ENCODE measurements at regions not wholly inside any gene's neighbourhood (a gene's known extent, or its start where the extent isn't known, plus 50 kb on each side); places are given as distances from the start of the nearest gene placed in this dataset.

- no peak for FAIRE-seq
- H3K27ac ChIP-seq (ENCODE audit: insufficient read depth, low read depth, low read length), result no peak overlapping the region
- H3K9me3 ChIP-seq (replicated peaks; ENCODE audit: control insufficient read depth, insufficient read depth, low read length), result no peaks in the 10 kb centered on the region
- H3K36me3 ChIP-seq (ENCODE audit: control insufficient read depth in 2 of 2, extremely low read depth in 1 of 2, insufficient read depth in 2 of 2, low read length in 2 of 2), result no peaks in the 10 kb centered on the region
- intact Hi-C loops (cut with micrococcal nuclease), result no loop called here
- H4K20me1 ChIP-seq (replicated peaks; ENCODE audit: control insufficient read depth, extremely low read depth, insufficient read depth, low read length), result no peaks in the 10 kb centered on the region
- H3K4me3 ChIP-seq (replicated peaks in 1 of 3; ENCODE audit: insufficient read depth in 1 of 3, low read depth in 1 of 3, low read length in 3 of 3), result no peak overlapping the region
- dilution Hi-C loops (cut with MboI; ENCODE audit: extremely low pct_ligation_motif_present, low sequenced_read_pairs), result no loop called here
- ChIA-PET POLR2A (no interaction called here), CTCF (no interaction called here)
- no peaks in the 10 kb centered on the region for H3K9me1 ChIP-seq (replicated peaks; ENCODE audit: control insufficient read depth, extremely low read depth, insufficient read depth, low read length)
- no peaks in the 10 kb centered on the region for H3K79me2 ChIP-seq (ENCODE audit: control insufficient read depth, insufficient read depth, low read length)
- H3K9ac ChIP-seq (replicated peaks; ENCODE audit: extremely low read depth, insufficient read depth, low read length), result no peak overlapping the region
- no peak for DNase-seq (ENCODE audit: low read depth, low spot score)
- H2AFZ ChIP-seq (ENCODE audit: low read depth, low read length), result no peak overlapping the region
- H3K4me2 ChIP-seq (ENCODE audit: insufficient read depth, low read length), result no peak overlapping the region
- H3K4me1 ChIP-seq (ENCODE audit: control insufficient read depth, extremely low read depth, insufficient read depth, low read length), result peaks cover 5% of the 10 kb centered on the region
- no peaks in the 10 kb centered on the region for H3K27me3 ChIP-seq (ENCODE audit: control insufficient read depth in 2 of 2, insufficient read depth in 2 of 2, low read length in 2 of 2)
- no TSS peak for BruUV-seq (replicated peaks)
- TF ChIP-seq GATA2 (IDR thresholded peaks at IDR 0.05; ENCODE audit: insufficient read depth, insufficient read length, low read depth, low read length) (no peak), MYC (IDR thresholded peaks at IDR 0.05; ENCODE audit: low read depth, low read length) (no peak)
Measured at GRCh38 chr18:39627936-39628335, 2062.3 kb upstream of the CELF4 start.

- no peak overlapping the region for H3K9ac ChIP-seq (replicated peaks; ENCODE audit: extremely low read depth, insufficient read depth, low read length)
- ChIA-PET POLR2A (interaction anchor here (0.5 kb wide), 1 partner anchor 280 kb away, joined by 4 read pairs; no protein-coding TSS in a partner anchor), CTCF (no interaction called here)
- no peaks in the 10 kb centered on the region for H3K9me1 ChIP-seq (replicated peaks; ENCODE audit: control insufficient read depth, extremely low read depth, insufficient read depth, low read length)
- no peak overlapping the region for H2AFZ ChIP-seq (ENCODE audit: low read depth, low read length)
- peaks cover 5% of the 10 kb centered on the region for H3K4me1 ChIP-seq (ENCODE audit: control insufficient read depth, extremely low read depth, insufficient read depth, low read length)
- H3K9me3 ChIP-seq (replicated peaks; ENCODE audit: control insufficient read depth, insufficient read depth, low read length), result no peaks in the 10 kb centered on the region
- peak; percentile 13 for DNase-seq (ENCODE audit: low read depth, low spot score)
- H4K20me1 ChIP-seq (replicated peaks; ENCODE audit: control insufficient read depth, extremely low read depth, insufficient read depth, low read length), result no peaks in the 10 kb centered on the region
- H3K79me2 ChIP-seq (ENCODE audit: control insufficient read depth, insufficient read depth, low read length), result no peaks in the 10 kb centered on the region
- no peak overlapping the region for H3K4me2 ChIP-seq (ENCODE audit: insufficient read depth, low read length)
- no peak for TF ChIP-seq POLR2AphosphoS5 (IDR thresholded peaks at IDR 0.05; ENCODE audit: insufficient read depth, low read depth, low read length)
- no TSS peak for BruUV-seq (replicated peaks)
- no peak overlapping the region for H3K27ac ChIP-seq (ENCODE audit: insufficient read depth, low read depth, low read length)
- FAIRE-seq, result no peak
- intact Hi-C loops (cut with micrococcal nuclease) (no loop called here), dilution Hi-C loops (cut with MboI; ENCODE audit: extremely low pct_ligation_motif_present, low sequenced_read_pairs) (no loop called here)
- H3K4me3 ChIP-seq (replicated peaks in 1 of 3; ENCODE audit: insufficient read depth in 1 of 3, low read depth in 1 of 3, low read length in 3 of 3), result no peak overlapping the region
- no peaks in the 10 kb centered on the region for H3K36me3 ChIP-seq (ENCODE audit: control insufficient read depth in 2 of 2, extremely low read depth in 1 of 2, insufficient read depth in 2 of 2, low read length in 2 of 2)
- H3K27me3 ChIP-seq (ENCODE audit: control insufficient read depth in 2 of 2, insufficient read depth in 2 of 2, low read length in 2 of 2), result no peaks in the 10 kb centered on the region
Measured at GRCh38 chr18:39624961-39625360, 2059.4 kb upstream of the CELF4 start.

Measured in endothelial cell of umbilical vein (primary cell).